Mesenteric fat pad (tissue), 1 donor: ENCODE measurements at regions not wholly inside any gene's neighbourhood (a gene's known extent, or its start where the extent isn't known, plus 50 kb on each side); places are given as distances from the start of the nearest gene placed in this dataset.

Source experiments
- DNase-seq: peaks from one replicate; pipeline ENCODE4 v3.0.0-alpha.2; 2020; ENCODE audit warnings: low spot score
- donor health status: DM: yes; HTN: yes; CAD: no.

- no peak for DNase-seq
These were observed 380.6 kb upstream of the NR3C2 start for GRCh38 chr4:148822572-148823418.

GRCh38 chr4:148814030-148814429 lies 371.8 kb upstream of the NR3C2 start:
- DNase-seq, result no peak

GRCh38 chr4:148813289-148813688 lies 371.1 kb upstream of the NR3C2 start:
- DNase-seq, result no peak

- no peak for DNase-seq
These were observed 369.9 kb upstream of the NR3C2 start for GRCh38 chr4:148812101-148812500.

GRCh38 chr4:148810461-148810860 lies 368.2 kb upstream of the NR3C2 start:
- DNase-seq, result no peak

GRCh38 chr4:148808416-148808815 lies 366.2 kb upstream of the NR3C2 start:
- DNase-seq, result no peak

- DNase-seq, result no peak
These were observed 358.7 kb upstream of the NR3C2 start for GRCh38 chr4:148800940-148801339.

- no peak for DNase-seq
These were observed 358.2 kb upstream of the NR3C2 start for GRCh38 chr4:148800336-148800885.

GRCh38 chr4:148795156-148795864 lies 353.1 kb upstream of the NR3C2 start:
- no peak for DNase-seq

- DNase-seq, result no peak
These were observed 351.0 kb upstream of the NR3C2 start for GRCh38 chr4:148793221-148793620.

GRCh38 chr4:148790691-148791090 lies 348.5 kb upstream of the NR3C2 start:
- DNase-seq, result no peak

- no peak for DNase-seq
These were observed 348.0 kb upstream of the NR3C2 start for GRCh38 chr4:148790246-148790645.

- DNase-seq, result no peak
These were observed 345.7 kb upstream of the NR3C2 start for GRCh38 chr4:148787831-148788477.

GRCh38 chr4:148787285-148787684 lies 345.1 kb upstream of the NR3C2 start:
- no peak for DNase-seq

- no peak for DNase-seq
These were observed 344.5 kb upstream of the NR3C2 start for GRCh38 chr4:148786699-148787098.

GRCh38 chr4:148782284-148782683 lies 340.1 kb upstream of the NR3C2 start:
- no peak for DNase-seq

- DNase-seq, result no peak
These were observed 338.3 kb upstream of the NR3C2 start for GRCh38 chr4:148780426-148781005.

- DNase-seq, result no peak
These were observed 337.6 kb upstream of the NR3C2 start for GRCh38 chr4:148779771-148780170.

GRCh38 chr4:148778980-148779675 lies 336.9 kb upstream of the NR3C2 start:
- DNase-seq, result no peak

GRCh38 chr4:148776941-148777340 lies 334.7 kb upstream of the NR3C2 start:
- DNase-seq, result no peak

- no peak for DNase-seq
These were observed 331.9 kb upstream of the NR3C2 start for GRCh38 chr4:148774134-148774533.
